GM18498 (cell line): ENCODE measurements at regions not wholly inside any gene's neighbourhood (a gene's known extent, or its start where the extent isn't known, plus 50 kb on each side); places are given as distances from the start of the nearest gene placed in this dataset.

Experiments
- ATAC-seq: cut with Tn5 transposase; IDR thresholded peaks from one replicate; pipeline ENCODE4 v1.9.1; 2021; ENCODE audit warnings: mild to moderate bottlenecking, moderate library complexity; ENCODE audit not compliant: unreplicated experiment

DNA sequence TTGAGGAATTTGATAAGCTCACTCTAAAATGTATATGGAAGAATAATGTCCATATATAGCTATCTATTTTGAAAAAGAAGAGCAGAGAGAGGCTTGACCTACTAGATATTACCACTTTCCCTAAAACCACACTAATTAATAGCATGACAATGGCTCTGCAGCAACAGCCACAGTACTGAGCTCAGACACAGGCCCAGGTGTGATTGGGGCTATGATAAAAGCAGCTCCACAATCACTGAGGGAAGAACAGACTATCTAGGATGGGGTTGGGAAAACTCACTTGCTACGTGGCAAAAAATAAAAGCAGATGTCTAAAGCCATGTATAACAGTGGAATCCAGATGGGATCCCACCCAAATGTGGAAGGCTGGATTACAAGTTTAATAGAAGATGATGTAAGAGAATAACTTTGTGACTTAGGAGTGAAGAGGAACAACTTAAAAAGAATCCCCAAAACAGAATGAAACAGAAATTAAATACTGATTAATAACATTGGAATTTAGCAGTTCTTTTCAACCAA, 80.8 kb upstream of the RAB4A start:
- no peak for ATAC-seq

DNA sequence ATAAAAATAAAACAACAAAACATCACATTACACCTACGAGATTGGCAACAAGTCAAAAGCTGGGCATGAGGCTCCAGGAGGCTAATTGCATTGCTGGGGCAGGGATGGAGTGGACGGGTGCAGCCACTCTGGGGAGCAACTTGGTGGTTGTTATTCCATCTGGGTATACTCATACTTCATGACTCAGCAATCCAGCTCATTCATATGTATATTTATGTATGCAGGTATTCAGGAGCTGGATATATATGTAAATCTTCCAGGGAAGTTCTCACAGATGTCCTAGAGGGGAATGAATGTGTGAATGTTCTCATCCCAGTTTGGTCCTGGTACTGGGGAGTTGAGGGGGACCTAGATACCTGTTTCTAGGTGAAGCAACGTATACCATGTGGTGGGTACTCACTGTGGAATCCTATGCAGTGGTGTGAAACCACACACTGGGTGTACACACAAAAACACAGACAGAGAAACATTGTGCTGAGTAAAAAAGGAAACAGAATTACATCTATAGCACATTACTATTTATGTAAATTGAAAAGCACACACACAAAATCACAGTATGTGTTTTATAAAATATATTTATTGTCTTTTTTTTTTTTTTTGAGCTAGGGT, 79.7 kb upstream of the RAB4A start:
- ATAC-seq, result no peak

DNA sequence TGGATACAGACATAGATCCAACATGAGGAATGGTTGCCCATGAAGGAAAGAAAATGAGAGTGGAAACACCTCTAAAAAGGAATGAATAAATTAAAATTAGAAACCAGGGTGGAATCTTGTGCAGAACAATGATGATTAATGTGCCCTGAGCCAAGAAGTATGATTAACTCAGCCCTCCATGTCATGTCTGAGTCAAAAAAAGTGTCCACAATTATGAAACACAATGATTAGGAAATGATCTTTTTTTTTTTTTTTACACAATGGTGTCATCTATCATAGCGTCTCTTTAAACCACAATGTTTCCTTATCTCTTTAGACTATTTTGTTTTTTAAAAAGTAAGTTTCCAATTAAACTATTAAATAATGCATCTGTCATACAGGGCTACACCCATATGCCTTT, 78.9 kb upstream of the RAB4A start:
- no peak for ATAC-seq

DNA sequence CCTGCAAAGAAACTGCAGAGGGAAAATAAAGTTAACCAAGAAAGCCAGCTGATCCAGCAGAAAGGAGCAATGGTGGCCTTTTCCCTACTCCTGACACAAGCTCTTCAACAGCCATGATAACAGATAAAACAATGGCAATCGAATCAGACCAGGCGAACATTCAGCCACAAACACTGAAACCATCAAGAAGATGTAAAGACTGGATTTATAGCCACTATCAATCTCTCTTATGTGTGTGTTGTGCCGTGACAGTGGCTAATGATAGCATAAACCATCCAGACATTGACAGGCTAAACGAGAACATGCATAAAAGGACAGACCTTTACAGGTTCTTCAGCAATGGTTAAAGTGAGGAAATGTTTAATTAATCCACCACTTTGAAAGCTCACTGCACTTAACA, 78.1 kb upstream of the RAB4A start:
- no peak for ATAC-seq

DNA sequence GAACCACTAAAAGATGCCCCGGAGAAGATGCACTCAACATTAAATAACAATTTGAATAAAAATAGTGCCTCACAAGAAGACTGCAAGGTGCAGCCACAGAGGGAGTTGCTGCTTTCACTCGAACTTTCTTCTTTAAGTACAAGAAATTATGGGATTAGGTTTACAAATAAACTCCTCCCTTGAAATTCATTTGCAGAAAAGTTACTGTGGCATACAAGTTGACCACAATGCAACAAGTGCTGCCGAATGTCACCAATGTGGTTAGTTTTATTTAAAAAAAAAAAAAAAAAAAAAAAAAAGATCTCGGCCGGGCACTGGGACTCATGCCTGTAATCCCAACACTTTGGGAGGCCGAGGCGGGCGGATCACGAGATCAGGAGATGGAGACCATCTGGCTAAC, 76.8 kb upstream of the RAB4A start:
- ATAC-seq, result no peak

DNA sequence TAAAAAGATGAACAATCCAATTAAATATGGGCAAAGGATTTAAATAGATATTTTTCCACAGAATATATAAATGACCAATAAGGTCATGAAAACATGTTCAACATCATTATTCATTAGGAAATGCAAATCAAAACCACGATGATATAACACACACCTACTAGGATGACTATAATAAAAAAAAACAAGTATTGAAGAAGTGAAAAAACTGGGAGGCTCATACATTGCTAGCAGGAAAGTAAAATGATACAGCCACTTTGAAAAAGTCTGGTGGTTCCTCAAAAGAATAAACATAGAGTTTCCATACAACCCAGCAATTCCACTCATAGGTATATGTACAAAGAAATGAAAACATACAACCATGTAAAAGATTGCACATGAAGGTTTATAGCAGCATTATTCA, 75.7 kb upstream of the RAB4A start:
- no peak for ATAC-seq

DNA sequence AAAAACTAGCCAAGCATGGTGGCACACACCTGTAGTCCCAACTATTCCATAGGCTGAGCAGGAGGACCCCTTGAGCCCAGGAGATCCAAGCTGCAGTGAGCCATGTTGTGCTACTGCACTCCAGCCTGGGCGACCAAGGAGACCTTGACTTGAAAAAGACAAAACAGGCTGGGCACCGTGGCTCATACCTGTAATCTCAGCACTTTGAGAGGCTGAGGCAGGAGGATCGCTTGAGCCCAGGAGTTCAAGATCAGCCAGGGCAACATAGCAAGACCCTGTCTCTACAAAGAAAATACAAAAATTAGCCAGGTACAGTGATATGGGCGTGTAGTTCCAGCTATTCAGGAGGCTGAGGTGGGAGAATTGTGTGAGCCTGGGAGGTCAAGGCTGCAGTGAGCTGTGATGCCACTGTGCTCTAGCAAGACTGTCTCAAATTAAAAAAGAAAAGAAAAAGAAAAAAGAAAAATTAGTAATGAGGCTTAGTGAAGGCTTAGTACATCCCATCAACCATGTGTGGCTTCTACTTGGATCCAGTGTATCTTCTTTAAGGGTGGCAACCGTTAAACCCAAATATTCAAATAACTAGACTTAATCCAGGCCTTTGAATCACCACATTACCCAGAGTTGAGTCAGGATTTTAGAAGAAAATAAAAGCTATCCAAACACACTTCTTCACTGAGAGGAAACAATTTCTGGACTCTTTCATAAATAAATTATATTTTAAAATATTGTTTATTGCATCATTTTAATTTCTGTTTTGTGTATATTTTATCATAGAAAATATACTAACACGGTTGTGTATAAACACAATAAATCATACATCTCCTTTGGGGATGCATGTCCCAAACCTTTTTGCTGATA, 74.3 kb upstream of the RAB4A start:
- ATAC-seq, result no peak

DNA sequence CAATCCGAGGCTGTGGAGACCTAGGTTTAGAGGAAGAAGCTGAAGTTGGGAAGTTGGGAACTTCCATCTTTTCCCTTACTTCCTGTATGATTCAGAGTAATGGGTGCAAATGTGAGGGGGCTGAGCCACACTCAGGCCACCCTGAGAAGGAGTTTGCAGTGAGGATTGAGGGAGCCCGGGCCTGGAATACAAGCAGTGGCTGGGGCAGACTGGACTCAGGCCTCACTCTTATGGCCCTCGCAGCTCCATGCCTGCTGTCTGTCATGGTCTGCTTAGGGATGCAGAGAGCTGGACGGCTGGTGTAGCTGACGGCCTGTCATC, 73.7 kb upstream of the RAB4A start:
- no peak for ATAC-seq

DNA sequence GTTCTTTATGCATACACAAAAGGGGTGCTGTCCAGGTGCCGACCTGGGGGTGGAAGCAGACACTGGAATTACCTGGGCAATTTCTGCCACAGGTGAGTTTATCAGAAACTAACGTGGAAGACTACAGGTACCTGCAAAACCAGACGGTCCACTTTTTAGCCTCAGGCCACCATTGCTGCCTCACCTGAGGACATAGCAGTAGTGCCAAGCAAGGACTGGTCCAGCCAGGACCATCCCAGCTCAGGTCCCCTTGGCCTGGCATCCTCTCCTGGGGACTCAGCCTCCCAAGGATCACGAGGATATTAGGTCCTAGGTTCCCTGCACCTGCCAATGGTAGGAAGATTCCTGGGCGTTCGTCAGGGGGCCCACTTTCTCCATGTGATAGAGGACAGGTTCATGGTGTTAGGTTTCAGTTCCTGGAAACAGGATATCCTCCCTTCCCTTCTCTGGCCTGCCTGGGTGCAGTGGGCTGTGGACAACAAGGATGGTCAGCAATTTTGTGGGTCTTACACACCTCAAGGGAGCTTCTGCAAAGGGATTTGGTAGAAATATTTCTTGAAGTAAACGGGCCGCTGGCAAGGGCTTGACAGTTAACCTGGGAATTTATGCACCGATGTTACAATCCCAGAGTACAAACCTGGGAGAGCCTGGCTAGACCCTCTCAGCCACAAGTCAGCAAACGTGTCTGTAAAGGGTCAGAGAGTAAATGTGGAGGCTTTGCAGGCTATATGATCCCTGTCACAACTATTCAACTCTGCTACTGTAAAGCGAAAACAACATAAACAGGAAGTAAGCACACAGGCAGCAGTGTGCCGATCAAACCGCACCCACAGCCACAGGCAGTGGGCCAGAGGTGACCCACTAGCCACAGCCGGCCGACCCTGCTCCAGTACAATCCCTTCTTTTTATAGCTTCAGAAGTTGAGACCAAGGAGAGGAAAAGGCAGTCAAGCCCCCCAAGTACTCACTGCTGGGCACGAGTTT, 71.4 kb upstream of the RAB4A start:
- ATAC-seq, result peak; percentile 90

DNA sequence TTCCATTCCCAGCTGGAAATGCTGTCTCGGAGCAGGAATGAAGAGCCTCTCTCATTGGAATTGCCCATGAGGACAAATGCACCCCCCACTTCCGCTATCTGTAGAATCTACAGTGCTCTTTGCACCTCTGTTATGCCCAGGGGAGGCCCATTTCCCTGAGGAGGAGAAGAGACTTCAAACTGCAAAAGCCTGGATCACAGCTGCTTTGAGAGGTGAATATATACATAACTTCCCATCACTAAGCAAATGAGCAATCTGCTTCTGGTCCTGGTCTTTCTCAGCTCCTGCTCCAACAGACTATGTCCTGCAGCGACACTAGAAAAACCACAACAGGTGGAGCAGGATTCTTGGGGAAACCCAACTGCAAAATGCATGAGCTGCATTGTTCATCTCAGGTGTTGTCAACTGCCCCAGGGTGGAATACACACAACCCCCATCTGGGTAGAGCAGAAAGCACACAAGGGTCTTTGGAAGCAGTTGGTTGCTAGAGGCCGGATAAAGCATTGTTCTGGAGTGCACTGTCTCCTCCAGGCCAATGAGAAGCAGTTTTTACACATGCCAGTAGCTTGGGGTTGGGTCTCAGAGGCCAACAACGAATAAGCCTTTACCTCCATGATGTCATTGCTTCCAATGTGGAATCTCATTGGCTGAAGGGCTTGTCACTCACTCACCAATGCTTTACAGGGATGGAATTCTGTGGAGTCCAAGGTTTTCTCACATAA, 67.7 kb upstream of the RAB4A start:
- no peak for ATAC-seq

DNA sequence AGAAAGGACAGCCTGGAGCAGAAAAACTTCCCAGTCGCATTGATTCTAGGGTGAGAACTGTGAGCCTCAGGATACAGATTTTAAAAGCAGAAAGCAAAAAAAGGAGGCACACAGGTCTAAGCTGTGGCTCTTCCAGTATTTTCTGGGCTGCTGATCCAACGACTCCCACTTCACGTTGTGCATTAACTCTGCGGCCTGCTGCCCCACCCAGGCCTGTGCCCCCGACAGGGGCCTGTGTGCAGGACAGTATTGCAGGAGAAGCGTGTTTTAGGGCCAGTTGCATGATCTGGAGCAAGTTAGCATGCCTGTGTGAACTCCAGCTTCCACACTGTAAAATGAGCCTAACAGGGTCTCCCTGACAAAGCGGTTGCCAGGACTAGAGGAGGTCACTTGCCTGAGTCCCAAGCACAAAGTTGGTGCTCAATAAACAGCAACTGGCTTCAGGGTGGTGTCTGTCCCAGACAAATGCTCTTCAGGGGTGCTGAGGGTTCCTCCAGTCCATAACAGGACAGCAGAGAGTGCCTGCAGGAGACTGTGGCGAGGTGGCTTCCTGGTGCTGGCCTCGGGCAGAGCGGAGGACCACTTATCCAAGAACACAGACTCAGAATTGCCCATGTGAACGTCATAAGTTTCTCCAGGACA, 66.8 kb upstream of the RAB4A start:
- no peak for ATAC-seq

DNA sequence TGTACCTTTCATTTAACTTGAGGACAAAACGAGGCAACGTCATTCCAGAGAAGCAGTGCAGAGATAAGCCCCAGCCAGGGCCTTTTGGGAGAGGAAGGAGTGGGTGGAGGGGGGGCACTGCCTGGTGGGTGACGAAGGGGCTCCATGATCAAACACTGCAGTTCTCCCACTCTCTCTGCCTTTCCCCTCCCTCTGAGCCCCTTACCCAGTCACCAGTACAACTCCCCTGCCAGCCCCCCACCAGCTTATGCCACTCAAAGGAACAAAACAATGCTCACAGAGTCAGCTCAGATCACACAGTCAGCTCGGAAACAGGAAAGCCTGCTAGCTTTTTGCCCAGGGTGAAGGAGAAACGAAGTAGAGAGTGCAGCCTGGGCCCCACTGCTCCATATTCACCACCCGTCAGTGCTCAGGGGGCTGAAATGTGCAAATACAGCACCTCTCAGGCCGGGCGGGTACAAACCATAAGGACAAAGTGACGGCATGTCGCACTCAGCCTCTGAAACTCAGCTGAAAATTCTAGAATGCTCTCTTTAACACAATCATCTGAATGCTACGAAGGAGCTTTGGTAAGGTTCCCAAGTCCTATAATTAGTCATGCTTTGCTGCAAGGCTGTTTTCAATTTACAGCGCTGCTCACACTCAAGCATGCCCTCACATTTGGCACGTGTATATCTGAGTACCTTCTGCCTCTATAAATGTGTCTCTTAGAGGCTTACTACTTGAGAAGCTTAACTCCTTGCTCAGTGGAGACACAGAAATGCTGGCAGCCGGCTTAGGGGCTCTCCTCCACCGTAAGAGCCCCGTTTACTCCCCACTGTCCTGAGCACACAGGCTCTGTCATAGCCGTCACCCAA, 65.8 kb upstream of the RAB4A start:
- no peak for ATAC-seq

DNA sequence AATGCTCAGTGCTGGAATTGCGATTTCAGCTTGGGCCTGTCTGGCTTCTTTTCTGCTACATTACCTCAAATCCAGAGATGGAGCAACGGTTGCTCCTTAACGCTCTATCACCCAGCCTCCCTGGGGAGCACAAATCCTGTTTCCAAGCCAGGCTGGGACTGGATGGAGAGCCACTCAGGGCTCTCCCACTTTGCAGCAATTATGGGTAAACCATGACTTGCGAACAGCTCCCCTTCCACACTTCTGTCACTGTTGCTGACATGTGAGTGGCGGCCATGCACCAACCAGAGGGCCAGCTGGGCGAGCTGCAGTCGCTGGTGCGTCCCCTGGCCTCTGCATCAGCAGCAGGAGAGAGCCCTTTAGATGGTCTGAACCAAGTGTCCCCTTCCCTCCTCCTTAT, 65.1 kb upstream of the RAB4A start:
- ATAC-seq, result no peak

DNA sequence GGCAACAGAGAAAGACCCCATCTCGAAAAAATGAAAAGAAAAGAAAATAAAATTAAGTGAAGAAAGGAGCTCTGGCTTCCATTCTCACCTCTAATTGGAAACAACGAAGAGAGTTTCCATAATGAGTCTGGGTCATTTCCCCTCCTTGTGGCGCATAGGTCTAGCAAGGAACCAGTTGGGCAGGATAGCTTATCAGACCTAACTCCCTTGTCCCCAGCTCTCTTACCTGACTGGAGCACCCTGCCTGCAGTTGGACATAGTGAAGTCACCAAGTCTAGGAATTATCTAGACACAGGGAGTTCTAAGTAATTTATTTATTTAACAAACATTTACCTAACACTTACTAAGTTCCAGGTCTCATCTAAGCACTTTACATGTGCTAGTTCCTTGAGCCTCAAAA, 63.0 kb upstream of the RAB4A start:
- ATAC-seq, result no peak

DNA sequence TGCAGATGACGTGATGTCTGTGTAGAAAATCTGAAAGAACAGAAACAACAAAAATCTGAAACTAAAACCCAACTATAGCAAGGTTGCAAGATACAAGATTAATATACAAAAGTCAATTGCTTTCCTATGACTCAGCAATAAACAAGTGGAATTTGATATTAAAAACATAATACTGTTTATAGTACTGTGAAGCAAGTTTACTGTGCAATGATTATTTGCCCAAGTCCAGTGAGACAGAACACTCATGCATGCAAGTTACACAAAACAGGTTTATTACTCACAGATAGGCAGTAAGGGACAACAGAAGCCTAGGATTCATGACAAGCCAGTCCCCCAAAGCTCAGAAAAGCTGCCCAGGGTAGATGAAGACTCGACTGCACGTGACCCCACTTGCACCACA, 62.4 kb upstream of the RAB4A start:
- no peak for ATAC-seq

DNA sequence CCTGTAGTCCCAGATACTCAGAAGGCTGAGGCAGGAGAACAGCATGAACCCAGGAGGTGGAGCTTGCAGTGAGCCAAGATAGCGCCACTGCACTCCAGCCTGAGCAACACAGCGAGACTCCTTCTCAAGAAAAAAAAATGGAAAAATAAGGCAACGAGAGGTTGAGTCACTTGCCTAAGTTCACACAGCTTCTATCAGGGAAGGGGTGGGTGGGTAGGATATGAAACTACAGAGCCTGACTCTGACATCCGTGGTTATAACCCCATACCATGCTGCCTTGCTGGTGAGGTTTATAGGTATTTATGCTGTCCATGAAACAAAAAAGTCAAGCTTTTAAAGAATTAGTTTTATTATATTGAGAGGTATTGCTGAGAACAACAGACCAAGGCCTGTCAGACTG, 61.5 kb upstream of the RAB4A start:
- no peak for ATAC-seq

DNA sequence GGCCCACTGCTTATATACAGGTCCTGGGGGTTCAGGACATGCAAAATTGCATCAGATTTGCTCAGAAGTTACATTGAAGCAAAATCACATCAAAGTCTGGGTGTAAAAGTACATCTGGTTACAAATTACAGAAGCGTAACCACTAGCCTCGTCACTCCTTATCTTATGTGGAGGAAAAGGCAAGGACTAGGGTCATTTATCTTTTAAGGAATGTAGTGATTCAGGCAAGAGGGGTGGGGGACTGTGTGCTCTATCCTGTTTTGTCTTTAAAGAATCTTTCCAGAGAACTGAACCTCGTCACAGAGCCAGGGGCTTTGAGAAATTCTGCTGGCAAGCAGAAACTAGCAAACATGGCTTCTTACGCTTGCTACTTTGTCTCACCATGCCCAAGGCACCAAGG, 61.1 kb upstream of the RAB4A start:
- no peak for ATAC-seq

DNA sequence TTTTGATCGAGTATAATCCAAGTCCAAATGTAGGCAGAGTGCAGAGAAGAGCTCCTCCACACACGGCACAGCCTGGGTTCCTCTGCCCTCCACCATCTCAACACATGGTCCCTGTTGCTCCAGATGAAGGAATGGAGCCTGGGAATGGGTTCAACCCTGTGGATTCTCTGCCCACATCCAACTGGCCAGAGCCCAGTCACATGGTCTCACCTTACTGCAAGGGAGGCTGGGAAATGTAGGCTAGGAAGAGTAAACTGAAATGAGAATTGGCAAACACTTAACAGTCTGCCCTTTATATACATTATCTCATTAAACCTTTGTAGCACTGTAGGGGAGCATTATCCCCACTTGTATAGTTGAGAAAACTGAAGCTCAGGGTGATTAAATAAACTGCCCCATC, 60.1 kb upstream of the RAB4A start:
- no peak for ATAC-seq

DNA sequence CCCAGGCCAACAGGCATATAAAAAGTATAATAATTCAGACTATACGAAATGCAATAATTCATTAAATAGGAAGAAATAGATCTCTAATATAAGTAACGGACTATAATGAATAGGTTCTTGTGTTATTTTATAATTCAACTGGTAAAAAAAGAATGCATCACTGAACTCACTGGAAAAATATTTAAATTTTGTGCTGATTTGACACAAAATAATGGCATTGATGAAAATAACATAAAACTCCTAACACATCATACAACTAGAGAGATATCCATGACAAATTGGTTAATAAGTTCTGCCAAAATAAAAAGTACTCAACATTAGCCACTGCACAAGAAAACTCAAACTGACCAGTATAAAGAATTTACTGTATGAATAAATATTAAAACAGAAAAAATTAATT, 57.1 kb upstream of the RAB4A start:
- no peak for ATAC-seq
